Upper lobe of left lung (tissue), 6 donors: ENCODE measurements at regions not wholly inside any gene's neighbourhood (a gene's known extent, or its start where the extent isn't known, plus 50 kb on each side); places are given as distances from the start of the nearest gene placed in this dataset.

ENCODE experiments used
- ATAC-seq, 2 donors: fragments of 200-7000 bp; cut with Tn5 transposase; one replicate each; pipeline ENCODE4 v1.9.1; 2022; ENCODE audit warnings: mild to moderate bottlenecking in 2 of 2, moderate library complexity in 2 of 2; ENCODE audit not compliant: low FRiP score in 2 of 2
- DNase-seq, 2 donors: peaks; one replicate each; pipeline ENCODE4 v3.0.0-alpha.2; 2019 to 2020
- H3K27ac ChIP-seq, 4 donors: fragments of 200-600 bp; sonication (generic); one replicate each; pipeline ENCODE4 v1.5.1; 2016 to 2019
- H3K27me3 ChIP-seq, 4 donors: fragments of 200-600 bp; sonication (generic); one replicate each; pipeline ENCODE4 v1.5.1; 2017 to 2019
- H3K36me3 ChIP-seq, 4 donors: fragments of 200-600 bp; sonication (generic); one replicate each; pipeline ENCODE4 v1.5.1; 2016 to 2019
- H3K4me1 ChIP-seq, 4 donors: fragments of 200-600 bp; sonication (generic); one replicate each; pipeline ENCODE4 v1.5.1; 2018 to 2019
- H3K4me3 ChIP-seq, 4 donors: fragments of 200-600 bp; sonication (generic); one replicate each; pipeline ENCODE4 v1.5.1; 2017 to 2019; ENCODE audit warnings: mild to moderate bottlenecking in 2 of 4, moderate library complexity in 1 of 4
- H3K9me3 ChIP-seq, 4 donors: fragments of 200-600 bp; sonication (generic); one replicate each; pipeline ENCODE4 v1.5.1; 2018 to 2019
- CTCF ChIP-seq, 6 experiments: fragments of 450-650 bp in 4 of 6; fragments of 200-600 bp in 2 of 6; sonication (generic) in 2 of 6; IDR thresholded peaks; one replicate each; pipeline ENCODE4 v1.5.1; 2016 to 2019; ENCODE audit warnings: antibody characterized with exemption in 6 of 6
- EP300 ChIP-seq, 4 donors: sonication (generic); formaldehyde crosslinking; IDR thresholded peaks; one replicate each; pipeline ENCODE4 v1.5.1; 2017; ENCODE audit warnings: antibody characterized with exemption in 4 of 4, control low read depth in 2 of 4
- POLR2A ChIP-seq, 4 donors: fragments of 450-650 bp; IDR thresholded peaks; one replicate each; pipeline ENCODE4 v1.5.1; 2016 to 2017; ENCODE audit warnings: antibody characterized with exemption in 4 of 4, mild to moderate bottlenecking in 2 of 4
- POLR2AphosphoS5 ChIP-seq, 2 donors: sonication (generic); formaldehyde crosslinking; IDR thresholded peaks; one replicate each; pipeline ENCODE4 v1.5.1; 2017; ENCODE audit warnings: antibody characterized with exemption in 2 of 2
- WGBS, 2 donors: methylation state at CpG; one replicate each; pipeline ENCODE4 v1.1.5; 2017 to 2018; 5-methylcytosine and 5-hydroxymethylcytosine counted together
- donor health status: DM: no; HTN: no; CAD: no; lungs with moderate emphysema.
- donor health status: DM: no; HTN: yes; CAD: no; lungs with severe emphysema.

GRCh38 chr22:49439373-49439772 is 388.3 kb downstream of the BRD1 start:
- no peak overlapping the region for H3K27ac ChIP-seq
- ATAC-seq (no peak), DNase-seq (no peak)
- H3K4me3 ChIP-seq, result no peak overlapping the region
- WGBS, 2 donors, result 82 to 88% methylated on average over 9 to 10 of the region's 10 CpGs
- no peaks in the 10 kb centered on the region for H3K27me3 ChIP-seq
- TF ChIP-seq CTCF (IDR thresholded peaks at IDR 0.05), result no peak
- peaks cover 0 to 4% (median 0%) of the 10 kb centered on the region in 4 donors for H3K9me3 ChIP-seq
- H3K36me3 ChIP-seq, result no peaks in the 10 kb centered on the region
- no peaks in the 10 kb centered on the region for H3K4me1 ChIP-seq

DNA sequence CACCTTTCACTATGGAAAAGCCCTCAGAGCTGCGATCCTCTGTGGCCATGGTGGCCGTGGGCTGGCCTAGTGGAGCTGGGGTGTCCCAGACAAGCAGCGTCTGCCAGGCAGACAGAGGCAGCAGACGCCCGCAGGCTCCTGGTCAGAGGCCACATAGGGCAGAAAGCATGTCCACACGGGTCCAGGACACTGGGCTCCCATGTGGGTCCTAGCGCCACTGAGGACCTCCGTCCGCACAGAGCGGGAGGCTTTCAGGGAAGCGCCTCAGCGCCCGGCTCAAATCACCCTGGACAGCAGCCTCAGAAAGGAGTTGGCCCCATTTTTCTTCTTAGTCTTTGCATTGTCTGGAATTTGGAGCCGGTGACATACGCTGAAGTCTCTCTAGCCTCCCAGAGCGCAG is 389.7 kb downstream of the BRD1 start:
- Histone ChIP-seq H3K36me3 (no peaks in the 10 kb centered on the region), H3K27ac (no peak overlapping the region), H3K4me1 (no peaks in the 10 kb centered on the region), H3K9me3 (peaks cover 0 to 4% (median 0%) of the 10 kb centered on the region in 4 donors), H3K27me3 (no peaks in the 10 kb centered on the region), H3K4me3 (no peak overlapping the region)
- no peak for TF ChIP-seq EP300 (IDR thresholded peaks at IDR 0.05)
- DNase-seq (no peak), ATAC-seq (peak; percentile 39 to 40)
- 84 to 93% methylated on average over 14 to 16 of the region's 16 CpGs for WGBS, 2 donors

GRCh38 chr22:49437356-49437755 is 390.3 kb downstream of the BRD1 start:
- Histone ChIP-seq H3K9me3 (peaks cover 0 to 4% (median 0%) of the 10 kb centered on the region in 4 donors), H3K27ac (no peak overlapping the region), H3K4me1 (no peaks in the 10 kb centered on the region), H3K36me3 (no peaks in the 10 kb centered on the region), H3K27me3 (no peaks in the 10 kb centered on the region), H3K4me3 (no peak overlapping the region)
- 88 to 95% methylated on average over 17 of the region's 17 CpGs for WGBS, 2 donors
- no peak for ATAC-seq
- DNase-seq, result no peak
- TF ChIP-seq POLR2A (IDR thresholded peaks at IDR 0.05) (no peak), EP300 (IDR thresholded peaks at IDR 0.05) (no peak), CTCF (IDR thresholded peaks at IDR 0.05) (no peak), POLR2AphosphoS5 (IDR thresholded peaks at IDR 0.05) (no peak)

DNA sequence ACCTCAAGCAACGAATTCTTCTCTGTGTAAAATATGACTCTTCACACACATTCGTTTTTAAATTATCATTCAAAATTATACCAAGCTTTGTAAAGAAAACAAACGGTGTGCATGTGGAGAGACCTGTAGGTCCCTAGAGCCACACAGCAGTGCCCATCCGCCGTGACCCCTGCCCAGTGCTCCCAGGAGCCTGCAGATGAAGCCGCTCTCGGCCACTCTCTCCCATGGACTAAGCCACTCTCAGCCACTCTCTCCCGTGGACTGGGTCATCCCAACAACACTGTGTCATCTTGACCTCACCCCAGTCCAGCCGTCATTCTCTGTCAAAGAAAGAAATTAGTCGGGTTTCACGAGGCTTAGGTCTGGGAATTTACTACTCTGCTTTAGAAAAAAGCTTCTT is 391.6 kb downstream of the BRD1 start:
- H3K27ac ChIP-seq, result no peak overlapping the region

DNA sequence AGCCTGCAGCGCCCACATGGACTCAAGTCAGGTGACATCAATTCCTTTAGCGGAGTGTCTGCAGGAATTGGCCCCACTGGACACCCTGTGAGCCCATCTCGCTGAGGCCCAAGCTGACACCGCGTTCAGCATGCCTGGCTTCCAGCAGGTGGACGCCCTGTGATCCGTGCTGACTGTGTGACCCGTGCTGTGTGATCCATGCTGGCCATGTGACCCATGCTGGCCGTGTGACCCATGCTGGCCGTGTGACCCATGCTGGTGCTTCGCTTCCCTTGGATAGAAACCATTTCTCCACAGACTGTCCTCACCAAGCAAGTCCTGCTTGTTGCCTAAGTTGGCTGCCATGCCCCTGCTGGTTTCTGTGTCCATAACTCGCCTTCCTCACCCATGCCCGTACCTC is 392.1 kb downstream of the BRD1 start:
- ATAC-seq (no peak), DNase-seq (no peak)
- Histone ChIP-seq H3K27me3 (no peaks in the 10 kb centered on the region), H3K4me1 (no peaks in the 10 kb centered on the region), H3K36me3 (no peaks in the 10 kb centered on the region), H3K9me3 (peaks cover 0 to 4% (median 0%) of the 10 kb centered on the region in 4 donors), H3K27ac (no peak overlapping the region), H3K4me3 (no peak overlapping the region)
- 80 to 91% methylated on average over 10 to 12 of the region's 13 CpGs for WGBS, 2 donors
- TF ChIP-seq POLR2AphosphoS5 (IDR thresholded peaks at IDR 0.05), result no peak
- TF ChIP-seq POLR2A (IDR thresholded peaks at IDR 0.05), result no peak
- TF ChIP-seq EP300 (IDR thresholded peaks at IDR 0.05), result no peak
- TF ChIP-seq CTCF (IDR thresholded peaks at IDR 0.05), result no peak

More for the DNA sequence above, 391.6 kb downstream of the BRD1 start:
- WGBS, 2 donors, result 77 to 84% methylated on average over 11 of the region's 11 CpGs
- no peaks in the 10 kb centered on the region for H3K4me1 ChIP-seq
- TF ChIP-seq POLR2AphosphoS5 (IDR thresholded peaks at IDR 0.05) (no peak), EP300 (IDR thresholded peaks at IDR 0.05) (no peak), POLR2A (IDR thresholded peaks at IDR 0.05) (no peak), CTCF (IDR thresholded peaks at IDR 0.05) (no peak)
- peaks cover 0 to 4% (median 0%) of the 10 kb centered on the region in 4 donors for H3K9me3 ChIP-seq
- H3K4me3 ChIP-seq, result no peak overlapping the region
- DNase-seq (no peak), ATAC-seq (no peak)
- H3K27me3 ChIP-seq, result no peaks in the 10 kb centered on the region
- H3K36me3 ChIP-seq, result no peaks in the 10 kb centered on the region
